ENCODE measurements at regions not wholly inside any gene's neighbourhood (a gene's known extent, or its start where the extent isn't known, plus 50 kb on each side); places are given as distances from the start of the nearest gene placed in this dataset.

DNA sequence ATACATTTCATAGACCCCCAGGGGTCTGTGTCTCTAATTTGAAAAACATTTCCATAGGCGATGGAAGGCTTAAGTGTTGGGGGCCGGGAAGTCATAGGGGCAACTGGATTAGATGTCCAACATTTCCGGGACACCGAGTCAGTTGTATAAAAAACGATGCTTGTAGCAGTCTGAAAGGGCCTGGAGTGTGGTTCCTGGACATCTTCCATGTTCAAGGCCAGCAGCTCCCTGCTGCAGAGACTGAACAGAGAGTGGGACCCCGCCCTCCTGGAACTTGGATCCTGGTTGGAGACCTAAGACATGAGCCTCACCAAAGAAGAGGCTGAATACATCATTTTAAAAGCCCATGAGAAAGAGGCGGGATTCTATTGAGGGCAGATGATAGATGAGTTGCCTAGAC lies 82.0 kb upstream of the ZNF423 start:
- TF ChIP-seq, protein P1, sequence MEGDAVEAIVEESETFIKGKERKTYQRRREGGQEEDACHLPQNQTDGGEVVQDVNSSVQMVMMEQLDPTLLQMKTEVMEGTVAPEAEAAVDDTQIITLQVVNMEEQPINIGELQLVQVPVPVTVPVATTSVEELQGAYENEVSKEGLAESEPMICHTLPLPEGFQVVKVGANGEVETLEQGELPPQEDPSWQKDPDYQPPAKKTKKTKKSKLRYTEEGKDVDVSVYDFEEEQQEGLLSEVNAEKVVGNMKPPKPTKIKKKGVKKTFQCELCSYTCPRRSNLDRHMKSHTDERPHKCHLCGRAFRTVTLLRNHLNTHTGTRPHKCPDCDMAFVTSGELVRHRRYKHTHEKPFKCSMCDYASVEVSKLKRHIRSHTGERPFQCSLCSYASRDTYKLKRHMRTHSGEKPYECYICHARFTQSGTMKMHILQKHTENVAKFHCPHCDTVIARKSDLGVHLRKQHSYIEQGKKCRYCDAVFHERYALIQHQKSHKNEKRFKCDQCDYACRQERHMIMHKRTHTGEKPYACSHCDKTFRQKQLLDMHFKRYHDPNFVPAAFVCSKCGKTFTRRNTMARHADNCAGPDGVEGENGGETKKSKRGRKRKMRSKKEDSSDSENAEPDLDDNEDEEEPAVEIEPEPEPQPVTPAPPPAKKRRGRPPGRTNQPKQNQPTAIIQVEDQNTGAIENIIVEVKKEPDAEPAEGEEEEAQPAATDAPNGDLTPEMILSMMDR (IDR thresholded peaks at IDR 0.05; ENCODE audit: extremely low read depth, missing control alignments): no peak
- no peak for DNase-seq (ENCODE audit: low spot score)

DNA sequence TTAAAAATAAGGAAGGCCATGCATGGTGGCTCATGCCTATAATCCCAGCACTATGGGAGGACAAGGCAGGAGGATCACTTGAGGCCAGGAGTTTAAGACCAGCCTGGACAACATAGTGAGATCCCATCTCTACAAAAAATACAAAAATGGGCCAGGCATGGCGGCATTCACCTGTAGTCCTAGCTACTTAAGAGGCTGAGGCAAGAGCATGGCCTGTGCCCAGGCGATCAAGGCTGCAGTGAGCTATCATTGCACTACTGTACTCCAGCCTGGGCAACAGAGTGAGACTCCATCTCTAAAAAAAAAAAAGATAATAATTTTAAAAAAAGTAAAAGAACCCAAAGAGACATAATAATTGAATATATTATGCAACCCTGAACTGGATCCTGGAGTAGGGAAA lies 83.6 kb upstream of the ZNF423 start:
- DNase-seq (ENCODE audit: low spot score): no peak
- TF ChIP-seq, protein P1 (IDR thresholded peaks at IDR 0.05; ENCODE audit: extremely low read depth, missing control alignments): no peak

DNA sequence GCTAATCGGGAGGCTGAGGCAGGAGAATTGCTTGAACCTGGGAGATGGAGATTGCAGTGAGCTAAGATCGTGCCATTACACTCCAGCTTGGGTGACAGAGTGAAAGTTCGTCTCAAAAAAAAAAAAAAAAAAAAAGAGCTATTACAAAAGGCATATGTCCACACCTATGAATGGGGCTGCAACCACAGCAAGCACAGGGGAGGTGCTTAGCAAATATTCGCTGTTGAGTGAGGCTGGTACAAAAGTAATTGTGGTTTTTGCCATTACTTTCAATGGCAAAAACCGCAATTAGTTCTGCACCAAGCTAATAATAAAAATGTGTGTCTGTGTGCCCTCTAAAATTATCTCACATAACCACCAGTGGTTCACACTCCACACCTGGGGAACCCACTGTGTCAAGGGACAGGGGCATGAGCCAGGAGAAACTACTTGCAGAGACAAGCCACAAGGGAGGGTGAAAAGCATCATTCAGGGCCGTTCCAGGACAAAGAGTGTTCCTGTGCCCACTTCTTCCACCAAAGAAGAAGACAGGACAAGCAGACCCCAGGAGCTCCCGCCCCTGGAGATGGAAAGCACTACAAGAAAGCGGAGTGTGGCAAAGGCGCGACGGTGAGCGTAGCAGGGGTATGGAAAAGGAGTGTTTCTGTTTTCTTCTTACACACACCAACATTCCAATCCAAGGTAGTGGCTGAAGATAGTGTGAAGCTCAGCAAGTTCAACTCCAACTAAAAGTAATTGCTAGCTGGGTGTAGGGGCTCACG lies 84.4 kb upstream of the CNEP1R1 start:
- TF ChIP-seq, protein P1 (IDR thresholded peaks at IDR 0.05; ENCODE audit: extremely low read depth, missing control alignments): no peak
- DNase-seq (ENCODE audit: low spot score): no peak

DNA sequence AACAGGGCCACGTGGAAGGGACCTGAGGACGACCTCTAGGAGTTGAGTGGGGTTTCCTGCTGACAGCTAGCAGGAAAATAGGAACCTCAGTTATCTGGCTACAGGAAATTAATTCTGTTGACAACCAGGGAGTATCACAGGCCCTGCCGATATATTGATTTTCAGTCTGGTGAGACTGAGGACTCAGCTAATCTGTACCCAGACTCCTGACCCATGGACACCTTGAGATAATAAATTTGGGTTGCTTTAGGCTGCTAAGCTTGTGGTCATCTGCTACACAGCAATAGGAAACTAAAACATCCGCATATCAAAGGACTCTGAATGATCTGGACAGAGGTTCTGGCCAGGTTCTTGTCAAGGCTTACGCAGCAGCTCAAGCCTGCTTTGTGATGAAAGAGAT lies 80.8 kb upstream of the CNEP1R1 start:
- TF ChIP-seq, protein P1 (IDR thresholded peaks at IDR 0.05; ENCODE audit: extremely low read depth, missing control alignments): no peak
- no peak for DNase-seq (ENCODE audit: low spot score)

DNA sequence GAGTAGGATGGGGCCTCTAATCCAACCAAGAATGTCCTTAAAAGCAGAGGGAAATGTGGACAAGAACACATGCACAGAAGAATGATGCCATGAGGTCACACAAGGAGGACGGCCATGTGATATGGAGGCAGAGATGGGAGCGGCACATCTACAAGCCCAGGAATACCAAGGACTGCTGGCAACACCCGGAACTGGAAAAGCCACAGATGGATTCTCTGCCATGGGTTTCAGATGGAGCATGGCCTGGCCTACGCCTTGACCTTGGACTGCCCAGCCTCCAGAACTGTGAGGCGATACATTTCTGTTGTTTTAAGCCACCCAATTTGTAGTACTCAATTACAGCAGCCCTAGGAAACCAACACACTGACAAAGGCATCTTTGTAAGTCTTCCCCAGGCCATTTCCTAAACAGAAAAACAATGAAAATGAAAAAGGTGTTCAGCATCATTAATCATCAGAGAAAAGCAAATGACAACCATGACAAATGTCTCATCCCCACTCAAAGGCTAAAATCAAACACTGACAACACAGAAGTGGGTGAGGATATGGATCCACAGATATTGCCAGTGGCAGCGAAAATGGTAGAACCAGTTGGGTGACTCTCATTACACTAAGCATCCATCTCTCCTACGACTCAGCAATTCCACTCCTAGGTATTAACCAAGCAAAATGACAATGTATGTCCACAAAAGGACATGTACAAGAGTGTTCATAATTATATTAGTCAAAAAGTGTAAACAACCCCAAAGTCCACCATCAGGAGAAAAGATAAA lies 76.9 kb upstream of the CNEP1R1 start:
- DNase-seq (ENCODE audit: low spot score): no peak
- TF ChIP-seq, protein P1 (IDR thresholded peaks at IDR 0.05; ENCODE audit: extremely low read depth, missing control alignments): no peak

DNA sequence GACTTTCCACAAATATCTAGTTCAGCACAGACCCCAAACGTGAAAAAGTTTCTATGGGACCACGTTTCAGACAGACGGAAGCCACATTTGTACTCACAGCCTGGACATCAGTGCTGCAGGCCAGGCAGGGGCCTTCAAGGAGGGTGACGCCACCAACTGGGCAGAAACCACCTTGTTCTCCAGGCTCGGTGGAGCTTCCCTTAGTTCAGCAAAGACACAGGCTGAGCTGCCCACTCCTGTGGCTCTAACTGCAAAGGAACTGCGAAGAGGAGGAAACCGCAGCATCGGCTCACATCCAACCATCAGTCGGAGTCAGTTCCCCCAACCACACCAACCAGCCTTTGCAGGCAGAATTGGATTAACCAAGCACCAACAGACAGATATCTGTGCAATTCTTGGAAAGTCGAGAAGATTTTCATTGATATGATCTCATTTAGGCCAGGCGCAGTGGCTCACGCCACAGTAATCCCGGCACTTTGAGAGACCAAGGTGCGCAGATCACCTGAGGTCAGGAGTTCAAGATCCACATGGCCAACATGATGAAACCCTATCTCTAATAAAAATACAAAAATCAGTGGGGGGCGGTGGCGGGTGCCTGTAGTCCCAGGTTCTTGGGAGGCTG lies 73.3 kb upstream of the CNEP1R1 start:
- DNase-seq (ENCODE audit: low spot score): no peak

More for the DNA sequence above, 73.3 kb upstream of the CNEP1R1 start:
- TF ChIP-seq, protein P1 (IDR thresholded peaks at IDR 0.05; ENCODE audit: extremely low read depth, missing control alignments): no peak
